Neural progenitor cell (in vitro differentiated cells): ENCODE measurements at regions not wholly inside any gene's neighbourhood (a gene's known extent, or its start where the extent isn't known, plus 50 kb on each side); places are given as distances from the start of the nearest gene placed in this dataset.
A peak's percentile ranks its signal among the peaks of the same experiment; 100 is the strongest.

Experiments
- DNase-seq: peaks from one replicate; pipeline ENCODE4 v3.0.0-alpha.2; 2016; ENCODE audit warnings: low spot score
- H2AFZ ChIP-seq: fragments of 200-600 bp; sonication (generic); replicated peaks from 2 replicates; pipeline ENCODE4 v1.6.1; 2016; ENCODE audit warnings: antibody characterized with exemption
- H3F3A ChIP-seq: fragments of 200-600 bp; sonication (generic); 2 replicates; pipeline ENCODE4 v1.6.1; 2016; ENCODE audit warnings: antibody characterized with exemption, low read depth
- H3K27ac ChIP-seq: fragments of 200-600 bp; sonication (generic); 2 replicates; pipeline ENCODE4 v1.5.1; 2016; ENCODE audit warnings: mild to moderate bottlenecking
- H3K27me3 ChIP-seq: fragments of 200-600 bp; sonication (generic); 2 replicates; pipeline ENCODE4 v1.6.1; 2016; ENCODE audit warnings: mild to moderate bottlenecking, moderate library complexity
- H3K36me3 ChIP-seq: fragments of 200-600 bp; sonication (generic); 2 replicates; pipeline ENCODE4 v1.5.1; 2016
- H3K4me1 ChIP-seq: fragments of 200-600 bp; sonication (generic); 2 replicates; pipeline ENCODE4 v1.6.1; 2016; ENCODE audit warnings: mixed run types
- H3K4me2 ChIP-seq: fragments of 200-600 bp; sonication (generic); 2 replicates; pipeline ENCODE4 v1.6.1; 2016
- H3K4me3 ChIP-seq: fragments of 200-600 bp; sonication (generic); 2 replicates; pipeline ENCODE4 v1.5.1; 2016
- H3K79me2 ChIP-seq: fragments of 200-600 bp; sonication (generic); 2 replicates; pipeline ENCODE4 v1.6.1; 2016; ENCODE audit warnings: low read depth
- H3K9ac ChIP-seq: fragments of 200-600 bp; sonication (generic); 2 replicates; pipeline ENCODE4 v1.6.1; 2016
- H3K9me3 ChIP-seq: fragments of 200-600 bp; sonication (generic); 2 replicates; pipeline ENCODE4 v1.5.1; 2016; ENCODE audit warnings: low read depth
- H4K20me1 ChIP-seq: fragments of 200-600 bp; sonication (generic); 2 replicates; pipeline ENCODE4 v1.6.1; 2016; ENCODE audit warnings: low read depth
- H3K27ac Mint-ChIP-seq: 3 replicates; pipeline ENCODE4 v1.8.0; 2021; ENCODE audit warnings: mixed read lengths
- H3K27me3 Mint-ChIP-seq: 2 replicates; pipeline ENCODE4 v1.8.0; 2022; ENCODE audit warnings: low read depth, mild to moderate bottlenecking, inconsistent platforms, moderate library complexity, mixed read lengths; ENCODE audit not compliant: insufficient read depth
- H3K36me3 Mint-ChIP-seq: 3 replicates; pipeline ENCODE4 v1.8.0; 2021; ENCODE audit warnings: mixed read lengths
- H3K4me1 Mint-ChIP-seq: 3 replicates; pipeline ENCODE4 v1.8.0; 2021; ENCODE audit warnings: mixed read lengths
- H3K4me3 Mint-ChIP-seq: 3 replicates; pipeline ENCODE4 v1.8.0; 2021; ENCODE audit warnings: mild to moderate bottlenecking, moderate library complexity, mixed read lengths
- H3K9me3 Mint-ChIP-seq: 3 replicates; pipeline ENCODE4 v1.8.0; 2020; ENCODE audit warnings: mixed read lengths
- CTCF ChIP-seq: fragments of 200-600 bp; sonication (generic); IDR thresholded peaks from 2 replicates; pipeline ENCODE4 v1.5.1; 2017; ENCODE audit warnings: antibody characterized with exemption, mild to moderate bottlenecking
- EZH2 ChIP-seq: fragments of 200-600 bp; sonication (generic); IDR thresholded peaks from 2 replicates; pipeline ENCODE4 v1.6.1; 2017; ENCODE audit warnings: antibody characterized with exemption, mild to moderate bottlenecking, moderate library complexity
- EZH2phosphoT487 ChIP-seq: fragments of 200-600 bp; sonication (generic); IDR thresholded peaks from 2 replicates; pipeline ENCODE4 v1.6.1; 2017; ENCODE audit warnings: antibody characterized with exemption

GRCh38 chr15:96254173-96254572 lies 76.3 kb upstream of the NR2F2 start:
- Histone ChIP-seq H4K20me1 (no peaks in the 10 kb centered on the region), H3K4me3 (no peak overlapping the region), H3K27me3 (no peaks in the 10 kb centered on the region), H3K9ac (no peak overlapping the region), H3K36me3 (no peaks in the 10 kb centered on the region), H3K79me2 (no peaks in the 10 kb centered on the region), H3K4me2 (peak overlapping the region; percentile 41), H3K9me3 (no peaks in the 10 kb centered on the region), H3K4me1 (peaks cover 19% of the 10 kb centered on the region), H3F3A (peaks cover 12% of the 10 kb centered on the region), H3K27ac (peak overlapping the region; percentile 54), H2AFZ (no peak overlapping the region)
- DNase-seq = peak; percentile 24
- Mint-ChIP-seq H3K27me3 (no peaks in the 10 kb centered on the region), H3K4me1 (peaks cover 2% of the 10 kb centered on the region), H3K27ac (no peak overlapping the region), H3K9me3 (no peaks in the 10 kb centered on the region), H3K36me3 (peaks cover 30% of the 10 kb centered on the region), H3K4me3 (no peak overlapping the region)
- TF ChIP-seq CTCF (no peak), EZH2 (no peak)

- no peak overlapping the region for H3K4me3 Mint-ChIP-seq
- Histone ChIP-seq H3K4me1 (peaks cover 19% of the 10 kb centered on the region), H3K9me3 (no peaks in the 10 kb centered on the region), H3K4me2 (no peak overlapping the region), H3K79me2 (no peaks in the 10 kb centered on the region), H3K36me3 (no peaks in the 10 kb centered on the region), H2AFZ (no peak overlapping the region), H3F3A (peaks cover 12% of the 10 kb centered on the region), H3K9ac (no peak overlapping the region), H4K20me1 (no peaks in the 10 kb centered on the region), H3K27me3 (no peaks in the 10 kb centered on the region), H3K4me3 (no peak overlapping the region), H3K27ac (no peak overlapping the region)
- H3K9me3 Mint-ChIP-seq = no peaks in the 10 kb centered on the region
- H3K36me3 Mint-ChIP-seq = peaks cover 30% of the 10 kb centered on the region
- H3K27ac Mint-ChIP-seq = no peak overlapping the region
- DNase-seq = no peak
- peaks cover 2% of the 10 kb centered on the region for H3K4me1 Mint-ChIP-seq
- no peaks in the 10 kb centered on the region for H3K27me3 Mint-ChIP-seq
- TF ChIP-seq EZH2 = no peak
- no peak for TF ChIP-seq EZH2phosphoT487
- TF ChIP-seq CTCF = no peak
Measured at GRCh38 chr15:96255599-96255998, 74.9 kb upstream of the NR2F2 start.

- no peak overlapping the region for H3K27ac Mint-ChIP-seq
- H4K20me1 ChIP-seq = no peaks in the 10 kb centered on the region
Measured at GRCh38 chr15:96261575-96262034, 68.9 kb upstream of the NR2F2 start.

More at GRCh38 chr15:96261575-96262034, 68.9 kb upstream of the NR2F2 start:
- Mint-ChIP-seq H3K4me1 (peaks cover 26% of the 10 kb centered on the region), H3K36me3 (peaks cover 24% of the 10 kb centered on the region), H3K9me3 (no peaks in the 10 kb centered on the region), H3K4me3 (no peak overlapping the region), H3K27me3 (peaks cover 2% of the 10 kb centered on the region)
- no peak overlapping the region for H3K4me3 ChIP-seq
- no peaks in the 10 kb centered on the region for H3K9me3 ChIP-seq
- no peaks in the 10 kb centered on the region for H3K79me2 ChIP-seq
- no peak overlapping the region for H3K9ac ChIP-seq
- no peak overlapping the region for H2AFZ ChIP-seq
- H3K27ac ChIP-seq = no peak overlapping the region
- TF ChIP-seq EZH2 (no peak), CTCF (no peak), EZH2phosphoT487 (no peak)
- no peaks in the 10 kb centered on the region for H3K36me3 ChIP-seq
- H3K27me3 ChIP-seq = no peaks in the 10 kb centered on the region
- peaks cover 15% of the 10 kb centered on the region for H3K4me1 ChIP-seq
- no peak for DNase-seq
- H3F3A ChIP-seq = no peaks in the 10 kb centered on the region
- H3K4me2 ChIP-seq = peak overlapping the region; percentile 27
